Dendritic cell treated with granulocyte-macrophage colony-stimulating factor and Interleukin-4, amounts not matched to agents 40 ng/mL and 50 ng/mL, for 4 days (primary cell): ENCODE measurements at regions not wholly inside any gene's neighbourhood (a gene's known extent, or its start where the extent isn't known, plus 50 kb on each side); places are given as distances from the start of the nearest gene placed in this dataset.

Experiments
- H3K27ac Mint-ChIP-seq: one replicate; pipeline ENCODE4 v1.8.0; 2022; ENCODE audit warnings: mild to moderate bottlenecking, mixed read lengths
- H3K27me3 Mint-ChIP-seq: one replicate; pipeline ENCODE4 v1.8.0; 2022; ENCODE audit warnings: mild to moderate bottlenecking, mixed read lengths
- H3K36me3 Mint-ChIP-seq: one replicate; pipeline ENCODE4 v1.8.0; 2022; ENCODE audit warnings: low read depth, mixed read lengths
- H3K4me1 Mint-ChIP-seq: one replicate; pipeline ENCODE4 v1.8.0; 2022; ENCODE audit warnings: low read depth, mixed read lengths
- H3K4me3 Mint-ChIP-seq: one replicate; pipeline ENCODE4 v1.8.0; 2022; ENCODE audit warnings: mild to moderate bottlenecking, moderate library complexity, mixed read lengths
- H3K9me3 Mint-ChIP-seq: one replicate; pipeline ENCODE4 v1.8.0; 2022; ENCODE audit warnings: mixed read lengths
- intact Hi-C: fragments of 100-400 bp; cut with micrococcal nuclease; formaldehyde crosslinking; loops from one replicate; pipeline ENCODE4 v1.15.0; 2022

GRCh38 chr15:94059013-94059587 lies 172.3 kb upstream of the MCTP2 start:
- intact Hi-C loops, result no loop called here
- no peaks in the 10 kb centered on the region for H3K27me3 Mint-ChIP-seq
- no peaks in the 10 kb centered on the region for H3K36me3 Mint-ChIP-seq
- H3K9me3 Mint-ChIP-seq, result no peaks in the 10 kb centered on the region
- H3K4me3 Mint-ChIP-seq, result no peak overlapping the region
- H3K4me1 Mint-ChIP-seq, result peaks cover 19% of the 10 kb centered on the region
- no peak overlapping the region for H3K27ac Mint-ChIP-seq

- Mint-ChIP-seq H3K4me1 (peaks cover 19% of the 10 kb centered on the region), H3K36me3 (no peaks in the 10 kb centered on the region), H3K27ac (no peak overlapping the region), H3K9me3 (no peaks in the 10 kb centered on the region), H3K4me3 (no peak overlapping the region), H3K27me3 (no peaks in the 10 kb centered on the region)
- intact Hi-C loops, result no loop called here
These were observed 174.1 kb upstream of the MCTP2 start for GRCh38 chr15:94057305-94057704.

GRCh38 chr15:94056314-94056713 lies 175.0 kb upstream of the MCTP2 start:
- Mint-ChIP-seq H3K9me3 (no peaks in the 10 kb centered on the region), H3K4me1 (peaks cover 19% of the 10 kb centered on the region), H3K27me3 (no peaks in the 10 kb centered on the region), H3K4me3 (no peak overlapping the region), H3K27ac (no peak overlapping the region), H3K36me3 (no peaks in the 10 kb centered on the region)
- intact Hi-C loops, result no loop called here

GRCh38 chr15:94053626-94054025 lies 177.7 kb upstream of the MCTP2 start:
- peaks cover 4% of the 10 kb centered on the region for H3K4me1 Mint-ChIP-seq
- no peaks in the 10 kb centered on the region for H3K27me3 Mint-ChIP-seq
- H3K27ac Mint-ChIP-seq, result no peak overlapping the region
- no peaks in the 10 kb centered on the region for H3K36me3 Mint-ChIP-seq
- intact Hi-C loops, result no loop called here
- no peak overlapping the region for H3K4me3 Mint-ChIP-seq
- H3K9me3 Mint-ChIP-seq, result no peaks in the 10 kb centered on the region

- H3K36me3 Mint-ChIP-seq, result no peaks in the 10 kb centered on the region
These were observed 178.7 kb upstream of the MCTP2 start for GRCh38 chr15:94052711-94053110.

GRCh38 chr15:94047566-94047965 lies 183.8 kb upstream of the MCTP2 start:
- Mint-ChIP-seq H3K4me3 (no peak overlapping the region), H3K4me1 (no peaks in the 10 kb centered on the region), H3K9me3 (no peaks in the 10 kb centered on the region), H3K27me3 (peaks cover 3% of the 10 kb centered on the region), H3K36me3 (no peaks in the 10 kb centered on the region), H3K27ac (no peak overlapping the region)
- intact Hi-C loops, result no loop called here

More at GRCh38 chr15:94052711-94053110, 178.7 kb upstream of the MCTP2 start:
- Mint-ChIP-seq H3K9me3 (no peaks in the 10 kb centered on the region), H3K4me1 (no peaks in the 10 kb centered on the region), H3K4me3 (no peak overlapping the region), H3K27ac (no peak overlapping the region), H3K27me3 (no peaks in the 10 kb centered on the region)
- intact Hi-C loops, result no loop called here

GRCh38 chr15:94042180-94042928 lies 189.0 kb upstream of the MCTP2 start:
- intact Hi-C loops, result no loop called here
- H3K9me3 Mint-ChIP-seq, result peaks cover 15% of the 10 kb centered on the region
- peaks cover 3% of the 10 kb centered on the region for H3K27me3 Mint-ChIP-seq
- H3K4me1 Mint-ChIP-seq, result no peaks in the 10 kb centered on the region
- H3K4me3 Mint-ChIP-seq, result no peak overlapping the region
- H3K27ac Mint-ChIP-seq, result no peak overlapping the region
- no peaks in the 10 kb centered on the region for H3K36me3 Mint-ChIP-seq

- intact Hi-C loops, result no loop called here
- no peak overlapping the region for H3K4me3 Mint-ChIP-seq
- no peaks in the 10 kb centered on the region for H3K4me1 Mint-ChIP-seq
- H3K36me3 Mint-ChIP-seq, result no peaks in the 10 kb centered on the region
- no peak overlapping the region for H3K27ac Mint-ChIP-seq
- peaks cover 3% of the 10 kb centered on the region for H3K27me3 Mint-ChIP-seq
- peaks cover 15% of the 10 kb centered on the region for H3K9me3 Mint-ChIP-seq
These were observed 189.6 kb upstream of the MCTP2 start for GRCh38 chr15:94041746-94042145.

- no peaks in the 10 kb centered on the region for H3K36me3 Mint-ChIP-seq
- intact Hi-C loops, result no loop called here
These were observed 190.7 kb upstream of the MCTP2 start for GRCh38 chr15:94040541-94041248.

GRCh38 chr15:94036156-94036555 lies 195.2 kb upstream of the MCTP2 start:
- H3K4me3 Mint-ChIP-seq, result no peak overlapping the region
- intact Hi-C loops, result no loop called here
- no peaks in the 10 kb centered on the region for H3K4me1 Mint-ChIP-seq
- H3K9me3 Mint-ChIP-seq, result peaks cover 15% of the 10 kb centered on the region
- no peak overlapping the region for H3K27ac Mint-ChIP-seq
- no peaks in the 10 kb centered on the region for H3K36me3 Mint-ChIP-seq
- H3K27me3 Mint-ChIP-seq, result peaks cover 2% of the 10 kb centered on the region

More at GRCh38 chr15:94040541-94041248, 190.7 kb upstream of the MCTP2 start:
- Mint-ChIP-seq H3K4me3 (no peak overlapping the region), H3K4me1 (no peaks in the 10 kb centered on the region), H3K9me3 (peaks cover 15% of the 10 kb centered on the region), H3K27ac (no peak overlapping the region), H3K27me3 (no peaks in the 10 kb centered on the region)

GRCh38 chr15:94033683-94034020 lies 197.7 kb upstream of the MCTP2 start:
- no peaks in the 10 kb centered on the region for H3K4me1 Mint-ChIP-seq
- no peak overlapping the region for H3K27ac Mint-ChIP-seq
- H3K9me3 Mint-ChIP-seq, result peaks cover 9% of the 10 kb centered on the region
- no peak overlapping the region for H3K4me3 Mint-ChIP-seq
- H3K36me3 Mint-ChIP-seq, result no peaks in the 10 kb centered on the region
- intact Hi-C loops, result no loop called here
- peaks cover 2% of the 10 kb centered on the region for H3K27me3 Mint-ChIP-seq

GRCh38 chr15:94033014-94033682 lies 198.2 kb upstream of the MCTP2 start:
- no peak overlapping the region for H3K27ac Mint-ChIP-seq
- no peaks in the 10 kb centered on the region for H3K4me1 Mint-ChIP-seq
- intact Hi-C loops, result no loop called here
- H3K36me3 Mint-ChIP-seq, result no peaks in the 10 kb centered on the region
- no peak overlapping the region for H3K4me3 Mint-ChIP-seq
- H3K9me3 Mint-ChIP-seq, result peaks cover 4% of the 10 kb centered on the region
- H3K27me3 Mint-ChIP-seq, result peaks cover 2% of the 10 kb centered on the region

GRCh38 chr15:94032571-94032970 lies 198.8 kb upstream of the MCTP2 start:
- Mint-ChIP-seq H3K27me3 (peaks cover 2% of the 10 kb centered on the region), H3K27ac (no peak overlapping the region), H3K4me3 (no peak overlapping the region), H3K36me3 (no peaks in the 10 kb centered on the region), H3K4me1 (no peaks in the 10 kb centered on the region), H3K9me3 (no peaks in the 10 kb centered on the region)
- intact Hi-C loops, result no loop called here

GRCh38 chr15:94031072-94031471 lies 200.3 kb upstream of the MCTP2 start:
- H3K4me1 Mint-ChIP-seq, result no peaks in the 10 kb centered on the region
- H3K4me3 Mint-ChIP-seq, result no peak overlapping the region
- no peaks in the 10 kb centered on the region for H3K9me3 Mint-ChIP-seq
- peaks cover 2% of the 10 kb centered on the region for H3K27me3 Mint-ChIP-seq
- no peaks in the 10 kb centered on the region for H3K36me3 Mint-ChIP-seq
- no peak overlapping the region for H3K27ac Mint-ChIP-seq
- intact Hi-C loops, result no loop called here
